Neuronal stem cell (in vitro differentiated cells): ENCODE measurements at regions not wholly inside any gene's neighbourhood (a gene's known extent, or its start where the extent isn't known, plus 50 kb on each side); places are given as distances from the start of the nearest gene placed in this dataset.

ENCODE experiments used
- DNase-seq: peaks from one replicate; pipeline ENCODE4 v3.0.0-alpha.2; 2013; ENCODE audit warnings: low spot score
- H2AFZ ChIP-seq: one replicate; pipeline ENCODE4 v1.6.1; 2013; ENCODE audit warnings: mild to moderate bottlenecking, low read length, inconsistent platforms
- H2AK5ac ChIP-seq: 2 replicates; pipeline ENCODE4 v1.6.1; 2013; ENCODE audit warnings: low read depth, mild to moderate bottlenecking, inconsistent platforms, low read length, moderate library complexity, mixed read lengths
- H2BK120ac ChIP-seq: 2 replicates; pipeline ENCODE4 v1.6.1; 2013; ENCODE audit warnings: low read depth, mild to moderate bottlenecking, inconsistent platforms, low read length, moderate library complexity, mixed read lengths
- H2BK12ac ChIP-seq: one replicate; pipeline ENCODE4 v1.6.1; 2013; ENCODE audit warnings: low read length, inconsistent platforms
- H2BK15ac ChIP-seq: 2 replicates; pipeline ENCODE4 v1.6.1; 2013; ENCODE audit warnings: mild to moderate bottlenecking, low read length, inconsistent platforms, mixed read lengths
- H2BK5ac ChIP-seq: one replicate; pipeline ENCODE4 v1.6.1; 2013; ENCODE audit warnings: inconsistent platforms, mild to moderate bottlenecking, low read length, moderate library complexity
- H3K14ac ChIP-seq: one replicate; pipeline ENCODE4 v1.6.1; 2013; ENCODE audit warnings: low read length, inconsistent platforms
- H3K18ac ChIP-seq: 2 replicates; pipeline ENCODE4 v1.6.1; 2013; ENCODE audit warnings: low read length, inconsistent platforms
- H3K23ac ChIP-seq: 2 replicates; pipeline ENCODE4 v1.6.1; 2013; ENCODE audit warnings: low read depth, mild to moderate bottlenecking, mixed read lengths, low read length, inconsistent platforms; ENCODE audit not compliant: poor library complexity
- H3K27ac ChIP-seq: replicated peaks from 3 replicates; pipeline ENCODE4 v1.5.1; 2013; ENCODE audit warnings: low read length, inconsistent platforms
- H3K27me3 ChIP-seq, 3 experiments: 2 replicates each; pipeline ENCODE4 v1.6.1; 2013; ENCODE audit warnings: low read length in 3 of 3, mild to moderate bottlenecking in 2 of 3, inconsistent platforms in 1 of 3, low read depth in 1 of 3, mixed read lengths in 1 of 3, moderate library complexity in 1 of 3; ENCODE audit not compliant: control insufficient read depth in 3 of 3, insufficient read depth in 3 of 3
- H3K36me3 ChIP-seq, 2 donors: replicated peaks in 1 of 2; 2 replicates each; pipeline ENCODE4 v1.6.1; 2013; ENCODE audit warnings: low read length in 2 of 2; ENCODE audit not compliant: control insufficient read depth in 2 of 2, insufficient read depth in 2 of 2
- H3K4ac ChIP-seq: 2 replicates; pipeline ENCODE4 v1.6.1; 2013; ENCODE audit warnings: inconsistent platforms, mild to moderate bottlenecking, low read length, moderate library complexity
- H3K4me1 ChIP-seq, 2 donors: 1 replicate in 1 of 2; 2 replicates in 1 of 2; pipeline ENCODE4 v1.6.1; 2013; ENCODE audit warnings: low read length in 2 of 2, low read depth in 1 of 2; ENCODE audit not compliant: control insufficient read depth in 2 of 2, insufficient read depth in 1 of 2
- H3K4me2 ChIP-seq: one replicate; pipeline ENCODE4 v1.6.1; 2013; ENCODE audit warnings: mild to moderate bottlenecking, low read length, inconsistent platforms; ENCODE audit not compliant: insufficient read depth, poor library complexity, severe bottlenecking
- H3K4me3 ChIP-seq, 2 donors: 2 replicates each; pipeline ENCODE4 v1.5.1; 2013; ENCODE audit warnings: low read length in 2 of 2, mild to moderate bottlenecking in 2 of 2, inconsistent platforms in 1 of 2, moderate library complexity in 1 of 2
- H3K79me1 ChIP-seq: one replicate; pipeline ENCODE4 v1.6.1; 2013; ENCODE audit warnings: low read depth, mild to moderate bottlenecking, inconsistent platforms, low read length, moderate library complexity
- H3K9ac ChIP-seq: one replicate; pipeline ENCODE4 v1.6.1; 2013; ENCODE audit warnings: mild to moderate bottlenecking, low read depth, low read length, inconsistent platforms; ENCODE audit not compliant: poor library complexity
- H3K9me3 ChIP-seq, 2 donors: replicated peaks in 1 of 2; 2 replicates each; pipeline versions ENCODE3 to v1.6.1; 2013; ENCODE audit warnings: low read length in 2 of 2, mild to moderate bottlenecking in 2 of 2, inconsistent platforms in 1 of 2, low read depth in 1 of 2, mixed read lengths in 1 of 2, moderate library complexity in 1 of 2; ENCODE audit not compliant: control insufficient read depth in 2 of 2, insufficient read depth in 1 of 2
- H4K8ac ChIP-seq: one replicate; pipeline ENCODE4 v1.6.1; 2013; ENCODE audit warnings: low read depth, mild to moderate bottlenecking, inconsistent platforms, low read length, moderate library complexity
- H4K91ac ChIP-seq: one replicate; pipeline ENCODE4 v1.6.1; 2013; ENCODE audit warnings: low read length, low read depth, mild to moderate bottlenecking, inconsistent platforms; ENCODE audit not compliant: poor library complexity
- WGBS, 2 donors: extraction: QIAGEN DNeasy Blood & Tissue Kit; methylation state at CpG; one replicate each; pipeline ENCODE4 v1.1.7; 2013; ENCODE audit warnings: missing lambda C conversion rate in 2 of 2, mixed read lengths in 1 of 2; ENCODE audit not compliant: insufficient read length in 2 of 2, insufficient replicate concordance in 1 of 2; ENCODE audit errors: extremely low coverage in 2 of 2; 5-methylcytosine and 5-hydroxymethylcytosine counted together

- no peak overlapping the region for H2AFZ ChIP-seq
- no peak overlapping the region for H4K91ac ChIP-seq
- H3K4me3 ChIP-seq: no peak overlapping the region
- H3K4me2 ChIP-seq: no peak overlapping the region
- peaks cover 0 to 3% of the 10 kb centered on the region in 2 donors for H3K4me1 ChIP-seq
- no peak overlapping the region for H3K4ac ChIP-seq
- no peak overlapping the region for H4K8ac ChIP-seq
- DNase-seq: no peak
- H3K27ac ChIP-seq: no peak overlapping the region
- no peak overlapping the region for H2BK15ac ChIP-seq
- H3K9me3 ChIP-seq: no peaks in the 10 kb centered on the region
- no peaks in the 10 kb centered on the region for H3K27me3 ChIP-seq
- no peak overlapping the region for H3K23ac ChIP-seq
- no peak overlapping the region for H3K18ac ChIP-seq
- H2AK5ac ChIP-seq: no peak overlapping the region
- WGBS, 2 donors: no CpG with 5 or more reads among the region's 5 CpGs
- no peak overlapping the region for H2BK12ac ChIP-seq
- H3K36me3 ChIP-seq: no peaks in the 10 kb centered on the region
- H2BK120ac ChIP-seq: no peak overlapping the region
- H3K9ac ChIP-seq: no peak overlapping the region
- no peak overlapping the region for H2BK5ac ChIP-seq
- H3K14ac ChIP-seq: no peak overlapping the region
- no peaks in the 10 kb centered on the region for H3K79me1 ChIP-seq
Observed at GRCh38 chr2:60306267-60306861, 247.1 kb downstream of the BCL11A start.

GRCh38 chr2:60303680-60304079, 249.8 kb downstream of the BCL11A start:
- no peaks in the 10 kb centered on the region for H3K79me1 ChIP-seq
- no peak for DNase-seq
- no peak overlapping the region for H2BK12ac ChIP-seq
- no peaks in the 10 kb centered on the region for H3K36me3 ChIP-seq
- H3K4me3 ChIP-seq: no peak overlapping the region
- no peak overlapping the region for H3K23ac ChIP-seq
- no peak overlapping the region for H2AK5ac ChIP-seq
- no peak overlapping the region for H3K4ac ChIP-seq
- no peak overlapping the region for H3K14ac ChIP-seq
- peaks cover 0 to 2% of the 10 kb centered on the region in 2 donors for H3K4me1 ChIP-seq
- H3K9ac ChIP-seq: no peak overlapping the region
- WGBS, 2 donors: no CpG with 5 or more reads among the region's 2 CpGs
- no peak overlapping the region for H2BK5ac ChIP-seq
- H3K27me3 ChIP-seq: no peaks in the 10 kb centered on the region
- no peak overlapping the region for H2BK15ac ChIP-seq
- no peak overlapping the region for H3K18ac ChIP-seq
- no peak overlapping the region for H2BK120ac ChIP-seq
- H3K4me2 ChIP-seq: no peak overlapping the region
- H4K91ac ChIP-seq: no peak overlapping the region
- no peaks in the 10 kb centered on the region for H3K9me3 ChIP-seq
- H3K27ac ChIP-seq: no peak overlapping the region
- H2AFZ ChIP-seq: no peak overlapping the region
- no peak overlapping the region for H4K8ac ChIP-seq

GRCh38 chr2:60302377-60303126, 250.9 kb downstream of the BCL11A start:
- Histone ChIP-seq H3K27me3 (no peaks in the 10 kb centered on the region), H2BK15ac (no peak overlapping the region), H2AK5ac (no peak overlapping the region), H3K4me1 (peaks cover 0 to 2% of the 10 kb centered on the region in 2 donors), H3K9me3 (no peaks in the 10 kb centered on the region), H4K91ac (no peak overlapping the region), H2AFZ (no peak overlapping the region), H3K14ac (no peak overlapping the region), H3K4ac (no peak overlapping the region), H3K79me1 (no peaks in the 10 kb centered on the region), H3K27ac (no peak overlapping the region), H2BK120ac (no peak overlapping the region), H3K4me2 (no peak overlapping the region), H2BK5ac (no peak overlapping the region), H3K4me3 (no peak overlapping the region), H3K18ac (no peak overlapping the region), H3K23ac (no peak overlapping the region), H3K36me3 (no peaks in the 10 kb centered on the region), H3K9ac (no peak overlapping the region), H2BK12ac (no peak overlapping the region), H4K8ac (no peak overlapping the region)
- no CpG with 5 or more reads among the region's 6 CpGs for WGBS, 2 donors
- DNase-seq: no peak

GRCh38 chr2:60301726-60302125, 251.7 kb downstream of the BCL11A start:
- H3K36me3 ChIP-seq: no peaks in the 10 kb centered on the region
- H3K23ac ChIP-seq: no peak overlapping the region
- no peak overlapping the region for H2BK5ac ChIP-seq

More at GRCh38 chr2:60301726-60302125, 251.7 kb downstream of the BCL11A start:
- H2AK5ac ChIP-seq: no peak overlapping the region
- no peaks in the 10 kb centered on the region for H3K79me1 ChIP-seq
- no peak overlapping the region for H2BK12ac ChIP-seq
- no peak overlapping the region for H2BK15ac ChIP-seq
- H3K9me3 ChIP-seq: no peaks in the 10 kb centered on the region
- no peak overlapping the region for H3K18ac ChIP-seq
- no peak for DNase-seq
- no CpG with 5 or more reads among the region's 3 CpGs for WGBS, 2 donors
- H3K27ac ChIP-seq: no peak overlapping the region
- no peak overlapping the region for H2AFZ ChIP-seq
- no peaks in the 10 kb centered on the region for H3K27me3 ChIP-seq
- no peak overlapping the region for H4K91ac ChIP-seq
- no peak overlapping the region for H3K4ac ChIP-seq
- no peak overlapping the region for H3K14ac ChIP-seq
- H4K8ac ChIP-seq: no peak overlapping the region
- H3K9ac ChIP-seq: no peak overlapping the region
- H3K4me3 ChIP-seq: no peak overlapping the region
- H2BK120ac ChIP-seq: no peak overlapping the region
- H3K4me2 ChIP-seq: no peak overlapping the region
- H3K4me1 ChIP-seq: peaks cover 0 to 2% of the 10 kb centered on the region in 2 donors
